HEK293T (cell line): ENCODE measurements at regions not wholly inside any gene's neighbourhood (a gene's known extent, or its start where the extent isn't known, plus 50 kb on each side); places are given as distances from the start of the nearest gene placed in this dataset.

Experiments
- ELF4 ChIP-seq: fragments of 450-650 bp; IDR thresholded peaks from 2 replicates; pipeline ENCODE4 v1.6.1; 2017; ENCODE audit warnings: antibody characterized with exemption
- NFRKB ChIP-seq: fragments of 450-650 bp; IDR thresholded peaks from 2 replicates; pipeline ENCODE4 v1.6.1; 2016; ENCODE audit warnings: mild to moderate bottlenecking, moderate library complexity
- SP1 ChIP-seq: fragments of 450-650 bp; IDR thresholded peaks from 2 replicates; pipeline ENCODE4 v1.6.1; 2017
- SUZ12 ChIP-seq: fragments of 450-650 bp; IDR thresholded peaks from 2 replicates; pipeline ENCODE4 v1.6.1; 2016; ENCODE audit warnings: mild to moderate bottlenecking

DNA sequence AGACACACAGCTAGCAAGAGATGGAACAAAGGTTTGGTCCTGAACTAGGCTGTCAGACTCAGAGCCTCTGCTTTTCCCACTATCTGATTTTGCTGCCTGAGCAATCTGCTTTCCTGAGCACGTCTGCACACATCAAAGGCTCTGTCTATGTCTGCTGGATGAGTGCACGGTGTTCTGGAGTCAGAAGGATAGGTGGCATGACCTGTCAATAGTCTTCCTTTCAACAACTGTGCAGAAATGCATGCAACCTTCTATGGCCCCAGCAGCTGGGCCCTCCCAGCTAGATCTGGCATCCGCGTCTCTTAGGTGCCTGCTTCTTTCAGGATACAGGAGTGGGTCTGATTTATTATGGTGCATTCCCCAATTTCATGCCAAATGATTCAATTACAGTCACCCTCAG, 138.3 kb downstream of the UTP18 start:
- TF ChIP-seq SP1 (no peak), NFRKB (no peak), ELF4 (no peak), SUZ12 (no peak)
